ENCODE measurements at regions not wholly inside any gene's neighbourhood (a gene's known extent, or its start where the extent isn't known, plus 50 kb on each side); places are given as distances from the start of the nearest gene placed in this dataset.

GRCh38 chr7:153939177-153939576 is 113.0 kb upstream of the DPP6 start:
- DNase-seq (ENCODE audit: low read depth) = no peak
- no peak overlapping the region for H3K4me2 ChIP-seq (ENCODE audit: low read length)
- H3K27ac ChIP-seq (ENCODE audit: low read depth, low read length) = no peak overlapping the region
- no peaks in the 10 kb centered on the region for H3K36me3 Mint-ChIP-seq (ENCODE audit: low read depth, unreplicated experiment)
- no peak overlapping the region for H3K27ac Mint-ChIP-seq (ENCODE audit: unreplicated experiment)
- no peak for TF ChIP-seq EZH2 (IDR thresholded peaks at IDR 0.05; ENCODE audit: insufficient read depth, low read length)
- TF ChIP-seq CTCF (IDR thresholded peaks at IDR 0.05; ENCODE audit: insufficient read depth, low read depth, low read length) = no peak
- no peak overlapping the region for H3K9ac ChIP-seq (ENCODE audit: low read length)
- H3K9me3 ChIP-seq (ENCODE audit: insufficient read depth, low read depth, low read length) = no peaks in the 10 kb centered on the region
- H3K4me3 ChIP-seq (ENCODE audit: insufficient read depth, low read depth, low read length) = no peak overlapping the region
- no peaks in the 10 kb centered on the region for H4K20me1 ChIP-seq (ENCODE audit: insufficient read depth, low read length)
- H3K4me1 ChIP-seq (ENCODE audit: insufficient read depth, low read length) = no peaks in the 10 kb centered on the region
- no peak for FAIRE-seq
- H3K4me3 Mint-ChIP-seq (ENCODE audit: unreplicated experiment) = no peak overlapping the region
- peaks cover 5% of the 10 kb centered on the region for H3K9me3 Mint-ChIP-seq (ENCODE audit: unreplicated experiment)
- H3K36me3 ChIP-seq (ENCODE audit: insufficient read depth, low read length) = no peaks in the 10 kb centered on the region
- H3K79me2 ChIP-seq (ENCODE audit: insufficient read depth, low read length) = no peaks in the 10 kb centered on the region
- H3K27me3 ChIP-seq (ENCODE audit: insufficient read depth, low read length) = no peaks in the 10 kb centered on the region
- H3K4me1 Mint-ChIP-seq (ENCODE audit: low read depth, unreplicated experiment) = peaks cover 4% of the 10 kb centered on the region
- H3K27me3 Mint-ChIP-seq (ENCODE audit: low read depth, unreplicated experiment) = no peaks in the 10 kb centered on the region
- H2AFZ ChIP-seq (ENCODE audit: low read depth, low read length) = no peak overlapping the region

- Histone ChIP-seq H3K9me3 (ENCODE audit: insufficient read depth, low read depth, low read length) (no peaks in the 10 kb centered on the region), H3K9ac (ENCODE audit: low read length) (no peak overlapping the region), H3K79me2 (ENCODE audit: insufficient read depth, low read length) (no peaks in the 10 kb centered on the region), H3K4me3 (ENCODE audit: insufficient read depth, low read depth, low read length) (no peak overlapping the region), H3K27me3 (ENCODE audit: insufficient read depth, low read length) (no peaks in the 10 kb centered on the region), H3K36me3 (ENCODE audit: insufficient read depth, low read length) (no peaks in the 10 kb centered on the region), H2AFZ (ENCODE audit: low read depth, low read length) (no peak overlapping the region), H3K4me2 (ENCODE audit: low read length) (no peak overlapping the region), H3K27ac (ENCODE audit: low read depth, low read length) (no peak overlapping the region), H3K4me1 (ENCODE audit: insufficient read depth, low read length) (no peaks in the 10 kb centered on the region), H4K20me1 (ENCODE audit: insufficient read depth, low read length) (no peaks in the 10 kb centered on the region)
- FAIRE-seq = no peak
- Mint-ChIP-seq H3K4me3 (ENCODE audit: unreplicated experiment) (no peak overlapping the region), H3K27ac (ENCODE audit: unreplicated experiment) (no peak overlapping the region), H3K9me3 (ENCODE audit: unreplicated experiment) (peaks cover 4% of the 10 kb centered on the region), H3K36me3 (ENCODE audit: low read depth, unreplicated experiment) (no peaks in the 10 kb centered on the region), H3K27me3 (ENCODE audit: low read depth, unreplicated experiment) (no peaks in the 10 kb centered on the region), H3K4me1 (ENCODE audit: low read depth, unreplicated experiment) (peaks cover 3% of the 10 kb centered on the region)
- TF ChIP-seq EZH2 (IDR thresholded peaks at IDR 0.05; ENCODE audit: insufficient read depth, low read length) = no peak
- TF ChIP-seq CTCF (IDR thresholded peaks at IDR 0.05; ENCODE audit: insufficient read depth, low read depth, low read length) = no peak
- DNase-seq (ENCODE audit: low read depth) = no peak
These were observed 112.5 kb upstream of the DPP6 start for GRCh38 chr7:153939654-153940053.

- TF ChIP-seq EZH2 (IDR thresholded peaks at IDR 0.05; ENCODE audit: insufficient read depth, low read length) (no peak), CTCF (IDR thresholded peaks at IDR 0.05; ENCODE audit: insufficient read depth, low read depth, low read length) (no peak)
- Histone ChIP-seq H3K79me2 (ENCODE audit: insufficient read depth, low read length) (no peaks in the 10 kb centered on the region), H3K4me1 (ENCODE audit: insufficient read depth, low read length) (no peaks in the 10 kb centered on the region), H3K4me2 (ENCODE audit: low read length) (no peak overlapping the region), H3K36me3 (ENCODE audit: insufficient read depth, low read length) (no peaks in the 10 kb centered on the region), H3K9ac (ENCODE audit: low read length) (no peak overlapping the region), H4K20me1 (ENCODE audit: insufficient read depth, low read length) (no peaks in the 10 kb centered on the region), H3K9me3 (ENCODE audit: insufficient read depth, low read depth, low read length) (peaks cover 3% of the 10 kb centered on the region), H3K27ac (ENCODE audit: low read depth, low read length) (no peak overlapping the region), H3K4me3 (ENCODE audit: insufficient read depth, low read depth, low read length) (no peak overlapping the region), H2AFZ (ENCODE audit: low read depth, low read length) (no peak overlapping the region), H3K27me3 (ENCODE audit: insufficient read depth, low read length) (no peaks in the 10 kb centered on the region)
- H3K4me1 Mint-ChIP-seq (ENCODE audit: low read depth, unreplicated experiment) = no peaks in the 10 kb centered on the region
- FAIRE-seq (no peak), DNase-seq (ENCODE audit: low read depth) (no peak)
- no peak overlapping the region for H3K27ac Mint-ChIP-seq (ENCODE audit: unreplicated experiment)
- H3K27me3 Mint-ChIP-seq (ENCODE audit: low read depth, unreplicated experiment) = no peaks in the 10 kb centered on the region
- no peaks in the 10 kb centered on the region for H3K36me3 Mint-ChIP-seq (ENCODE audit: low read depth, unreplicated experiment)
- H3K4me3 Mint-ChIP-seq (ENCODE audit: unreplicated experiment) = no peak overlapping the region
- peaks cover 7% of the 10 kb centered on the region for H3K9me3 Mint-ChIP-seq (ENCODE audit: unreplicated experiment)
These were observed 111.1 kb upstream of the DPP6 start for GRCh38 chr7:153941061-153941460.
